ENCODE measurements at regions not wholly inside any gene's neighbourhood (a gene's known extent, or its start where the extent isn't known, plus 50 kb on each side); places are given as distances from the start of the nearest gene placed in this dataset.
A peak's percentile ranks its signal among the peaks of the same experiment; 100 is the strongest.

GRCh38 chr3:134302674-134303073 is 52.0 kb upstream of the RYK start:
- peak in 1 of 2 donors; percentile 64 for DNase-seq
- Histone ChIP-seq H3K27me3 (no peaks in the 10 kb centered on the region), H3K36me3 (no peaks in the 10 kb centered on the region), H3K27ac (no peak overlapping the region), H3K9me3 (no peaks in the 10 kb centered on the region), H3K4me3 (no peak overlapping the region), H3K4me1 (peaks cover 0 to 6% (median 0%) of the 10 kb centered on the region in 4 donors)
- 78 to 79% methylated on average over 2 of the region's 2 CpGs for WGBS, 2 donors
- TF ChIP-seq POLR2A (IDR thresholded peaks at IDR 0.05) (no peak), CTCF (IDR thresholded peaks at IDR 0.05) (no peak), POLR2AphosphoS5 (IDR thresholded peaks at IDR 0.05) (no peak), EP300 (IDR thresholded peaks at IDR 0.05) (no peak)
- no peak for ATAC-seq (ENCODE audit: low FRiP score in 2 of 2)

GRCh38 chr3:134300520-134300919 is 49.9 kb upstream of the RYK start:
- no peak overlapping the region for H3K27ac ChIP-seq
- DNase-seq: no peak
- peaks cover 0 to 6% (median 0%) of the 10 kb centered on the region in 4 donors for H3K4me1 ChIP-seq
- H3K9me3 ChIP-seq: no peaks in the 10 kb centered on the region
- 93 to 100% methylated on average over 3 of the region's 3 CpGs for WGBS, 2 donors
- no peaks in the 10 kb centered on the region for H3K27me3 ChIP-seq
- H3K36me3 ChIP-seq: no peaks in the 10 kb centered on the region
- no peak overlapping the region for H3K4me3 ChIP-seq
- TF ChIP-seq CTCF (IDR thresholded peaks at IDR 0.05) (no peak), POLR2AphosphoS5 (IDR thresholded peaks at IDR 0.05) (no peak), POLR2A (IDR thresholded peaks at IDR 0.05) (no peak), EP300 (IDR thresholded peaks at IDR 0.05) (no peak)
- ATAC-seq (ENCODE audit: low FRiP score in 2 of 2): peak in 1 of 2 donors; percentile 58
